ENCODE measurements at regions not wholly inside any gene's neighbourhood (a gene's known extent, or its start where the extent isn't known, plus 50 kb on each side); places are given as distances from the start of the nearest gene placed in this dataset.
A peak's percentile ranks its signal among the peaks of the same experiment; 100 is the strongest.

DNA sequence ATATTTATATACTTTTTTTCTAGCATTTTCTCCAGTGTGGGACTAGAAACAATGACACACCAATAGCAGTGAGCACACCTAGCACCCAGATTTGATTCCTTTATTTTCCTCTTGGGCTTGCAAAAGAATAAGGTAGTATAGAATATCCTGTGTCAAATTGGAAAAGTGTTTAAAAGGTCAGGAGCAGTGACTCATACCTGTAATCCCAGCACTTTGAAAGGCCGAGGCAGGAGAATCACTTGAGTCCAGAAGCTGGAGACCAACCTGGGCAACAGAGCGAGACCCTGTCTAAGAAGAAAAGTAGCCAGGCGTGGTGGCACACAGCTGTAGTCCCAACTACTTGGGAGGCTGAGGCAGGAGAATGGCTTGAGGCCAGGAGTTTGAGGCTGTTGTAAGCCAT lies 53.8 kb upstream of the SGPP1 start:
- no peak for FAIRE-seq

DNA sequence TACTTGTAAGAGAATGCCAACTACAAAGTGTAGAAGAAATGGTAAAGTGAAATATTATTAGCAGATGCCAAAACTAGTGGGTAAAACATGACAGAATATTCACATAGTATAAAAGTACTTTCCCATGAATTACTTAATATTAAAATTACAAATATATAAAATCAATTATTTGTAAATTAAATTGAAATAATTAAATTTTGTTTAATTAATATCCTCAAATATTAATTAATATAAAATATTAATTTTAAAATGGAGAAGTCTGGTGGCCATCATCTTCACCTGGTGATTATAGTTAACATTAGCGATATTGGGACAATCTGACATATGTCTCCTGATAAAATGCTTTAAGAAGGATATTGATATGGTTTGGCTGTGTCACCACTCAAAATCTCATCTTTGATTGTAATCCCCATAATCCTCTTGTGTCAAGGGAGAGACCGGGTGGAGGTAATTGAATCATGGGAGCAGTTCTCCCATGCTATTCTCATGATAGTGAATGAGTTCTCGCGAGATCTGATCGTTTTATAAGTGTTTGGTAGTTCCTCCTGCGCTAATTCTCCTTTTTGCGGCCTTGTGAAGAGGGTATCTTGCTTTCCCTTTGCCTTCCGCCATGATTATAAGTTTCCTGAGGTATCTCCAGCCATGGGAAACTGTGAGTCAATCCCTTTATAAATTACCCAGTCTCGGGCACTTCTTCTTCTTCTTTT lies 55.0 kb upstream of the SGPP1 start:
- FAIRE-seq: peak; percentile 83

DNA sequence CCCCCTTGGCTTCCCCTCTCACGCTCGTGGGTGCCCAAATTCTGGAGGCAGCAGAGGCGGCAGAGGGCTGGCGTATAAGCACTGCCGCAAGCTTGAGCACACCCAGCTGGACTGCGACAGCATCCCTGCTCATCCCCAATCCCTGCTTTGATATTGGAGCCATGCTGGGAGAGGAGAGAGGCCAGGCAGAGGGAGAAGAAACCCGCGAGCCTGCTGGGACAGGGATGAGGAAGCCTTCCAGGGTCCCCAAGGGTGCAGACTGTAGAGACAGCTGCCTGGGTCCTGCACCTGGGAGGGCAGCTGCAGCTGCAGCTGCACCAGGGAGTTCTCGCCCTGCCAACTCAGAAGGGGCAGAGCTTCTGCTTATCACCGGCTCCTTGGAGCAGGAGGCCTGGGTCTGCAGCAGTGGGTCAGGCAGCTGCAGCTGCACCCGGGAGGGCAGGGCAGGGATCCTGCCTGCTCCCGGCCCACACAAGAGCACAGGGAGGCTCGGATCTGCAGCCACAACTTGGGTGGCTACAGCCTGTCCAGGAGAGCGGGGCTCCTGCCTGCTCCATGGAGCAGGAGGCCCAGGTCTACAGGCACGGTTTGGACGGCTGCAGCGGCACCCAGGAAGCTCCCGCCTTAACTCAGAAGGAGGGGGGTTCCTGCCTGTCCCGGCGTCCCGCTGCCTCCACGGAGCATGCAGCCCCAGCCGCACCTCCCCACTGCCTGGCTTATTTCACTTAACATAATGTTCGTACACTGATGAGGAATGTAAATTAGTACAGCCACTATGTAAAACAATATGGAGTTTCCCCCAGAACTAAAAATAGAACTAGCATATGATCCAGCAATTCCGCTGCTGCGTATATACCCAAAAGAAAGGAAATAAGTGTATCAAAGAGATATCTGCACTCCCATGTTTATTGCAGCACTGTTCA lies 60.4 kb upstream of the SGPP1 start:
- no peak for FAIRE-seq

DNA sequence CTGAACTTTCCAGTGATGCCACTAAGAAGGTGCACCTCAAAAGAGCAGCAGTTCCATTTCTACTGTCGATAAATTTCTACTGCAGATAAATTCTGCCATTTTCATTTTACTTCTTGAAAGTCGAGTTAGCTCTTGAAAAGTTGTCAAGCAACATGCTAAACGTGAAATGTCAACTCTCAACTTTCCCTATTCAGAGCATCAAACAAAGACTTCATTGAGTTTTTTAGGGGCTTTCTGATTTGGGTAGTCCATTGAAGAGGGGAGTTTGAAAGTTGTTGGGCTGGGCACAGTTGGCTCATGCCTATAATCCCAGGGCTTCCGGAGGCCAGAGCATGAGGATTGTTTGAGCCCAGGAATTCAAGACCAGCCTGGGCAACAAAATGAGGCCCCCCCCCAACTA lies 59.4 kb upstream of the SYNE2 start:
- no peak for FAIRE-seq

DNA sequence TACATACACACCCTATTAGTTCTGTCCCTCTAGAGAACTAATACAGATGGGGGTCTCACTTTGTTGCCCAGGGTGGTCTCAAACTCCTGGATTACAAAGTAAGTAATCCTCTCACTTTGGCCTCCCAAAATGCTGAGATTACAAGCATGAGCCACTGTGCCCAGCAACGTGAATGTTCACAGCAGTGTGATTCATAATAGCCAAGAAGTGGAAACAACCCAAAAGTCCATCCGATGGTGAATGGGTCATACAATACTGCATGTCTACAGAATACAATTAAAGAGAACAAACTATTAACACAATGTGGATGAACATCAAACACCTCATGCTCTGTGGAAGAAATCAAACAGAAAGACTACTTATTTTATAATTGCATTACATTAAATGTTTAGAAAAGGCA lies 57.3 kb upstream of the SYNE2 start:
- FAIRE-seq: no peak

DNA sequence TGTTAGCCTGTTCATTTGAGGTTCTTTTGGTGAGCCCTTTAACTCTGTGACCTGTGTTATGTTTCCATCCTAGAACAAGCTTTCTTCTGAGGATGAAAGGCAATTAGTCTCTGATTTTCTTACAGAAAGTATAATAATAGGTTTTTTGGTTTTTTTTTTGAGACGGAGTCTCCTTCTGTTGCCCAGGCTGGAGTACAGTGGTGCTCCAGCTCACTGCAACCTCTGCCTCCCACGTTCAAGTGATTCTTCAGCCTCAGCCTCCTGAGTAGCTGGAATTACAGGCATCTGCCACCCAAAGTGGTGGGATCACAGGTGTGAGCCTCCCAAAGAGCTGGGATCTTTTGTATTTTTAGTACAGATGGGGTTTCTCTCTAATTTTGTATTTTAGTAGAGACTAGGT lies 52.7 kb upstream of the SYNE2 start:
- FAIRE-seq: no peak

DNA sequence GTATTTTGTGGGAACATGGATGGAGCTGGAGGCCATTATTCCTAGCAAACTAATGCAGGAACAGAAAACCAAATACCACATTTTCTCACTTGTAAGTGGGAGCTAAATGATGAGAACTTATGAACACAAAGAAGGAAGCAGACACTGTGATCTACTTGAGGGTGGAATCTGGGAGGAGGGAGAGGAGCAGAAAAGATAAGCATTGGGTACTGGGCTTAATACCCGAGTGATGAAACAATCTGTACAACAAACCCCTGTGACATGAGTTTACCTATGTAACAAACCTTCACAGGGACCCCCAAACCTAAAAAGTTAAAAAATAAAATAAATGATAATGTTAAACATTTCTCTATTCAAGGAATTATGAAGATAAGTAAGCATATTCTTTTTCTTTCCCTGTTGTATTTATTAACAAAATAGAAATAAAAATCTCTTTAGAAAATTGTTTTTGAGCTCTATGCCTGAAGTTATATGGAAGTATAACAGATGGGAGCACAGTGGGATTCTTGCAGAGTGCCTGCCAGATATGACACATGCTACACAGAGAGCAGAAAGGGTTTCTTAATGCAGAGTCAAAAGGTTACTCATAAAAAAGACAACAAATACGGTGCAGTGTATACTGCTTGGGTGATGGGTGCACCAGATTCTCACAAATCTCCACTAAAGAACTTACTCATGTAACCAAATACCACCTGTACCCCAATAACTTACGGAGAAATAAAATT lies 52.0 kb upstream of the SYNE2 start:
- FAIRE-seq: no peak

All from A204.1 (cell line).